MCF 10A (cell line): ENCODE measurements at regions not wholly inside any gene's neighbourhood (a gene's known extent, or its start where the extent isn't known, plus 50 kb on each side); places are given as distances from the start of the nearest gene placed in this dataset.

Experiments used
- BruUV-seq: library from RNA; stranded (reverse); fragments of 400-500 nt; replicated peaks from 2 replicates; lab custom pipeline; 2021; lab: Mats Ljungman, UMichigan
- CTCF ChIA-PET: fragments of 300-600 bp; sonication (Branson Sonifier 250); formaldehyde crosslinking; extraction: SDS; loops from one replicate; lab custom pipeline; 2021; ENCODE audit warnings: antibody characterized with exemption, inconsistent platforms; lab: Yijun Ruan, JAX
- POLR2A ChIA-PET: fragments of 300-600, 350-650 bp; sonication (Branson Sonifier 250); formaldehyde crosslinking; extraction: SDS; loops from one replicate; lab custom pipeline; 2020; ENCODE audit warnings: antibody characterized with exemption, inconsistent platforms; lab: Yijun Ruan, JAX
- DNase-seq: peaks from one replicate; pipeline ENCODE4 v3.0.0-alpha.2; 2018; ENCODE audit not compliant: unreplicated experiment
- H3K27ac Mint-ChIP-seq: one replicate; pipeline ENCODE4 v1.8.0; 2022; ENCODE audit warnings: mild to moderate bottlenecking, low read depth, mixed read lengths; ENCODE audit not compliant: unreplicated experiment
- H3K27me3 Mint-ChIP-seq: one replicate; pipeline ENCODE4 v1.8.0; 2022; ENCODE audit warnings: mixed read lengths; ENCODE audit not compliant: insufficient read depth, unreplicated experiment
- H3K36me3 Mint-ChIP-seq: one replicate; pipeline ENCODE4 v1.8.0; 2022; ENCODE audit warnings: mild to moderate bottlenecking, moderate library complexity, mixed read lengths; ENCODE audit not compliant: insufficient read depth, unreplicated experiment
- H3K4me1 Mint-ChIP-seq: one replicate; pipeline ENCODE4 v1.8.0; 2022; ENCODE audit warnings: mixed read lengths; ENCODE audit not compliant: insufficient read depth, unreplicated experiment
- H3K4me3 Mint-ChIP-seq: one replicate; pipeline ENCODE4 v1.8.0; 2022; ENCODE audit warnings: mild to moderate bottlenecking, moderate library complexity, mixed read lengths; ENCODE audit not compliant: unreplicated experiment
- H3K9me3 Mint-ChIP-seq: one replicate; pipeline ENCODE4 v1.8.0; 2022; ENCODE audit warnings: mixed read lengths; ENCODE audit not compliant: unreplicated experiment
- intact Hi-C: fragments of 100-400 bp; cut with micrococcal nuclease; formaldehyde crosslinking; loops from 2 replicates; pipeline ENCODE4 v1.14.1; 2022
- TF ChIP-seq, protein P1 (sequence below): fragments of 200-600 bp; IDR thresholded peaks from one replicate; pipeline ENCODE4 v1.8.0; 2022; ENCODE audit warnings: antibody characterized with exemption, mild to moderate bottlenecking; ENCODE audit not compliant: unreplicated experiment

- ChIA-PET POLR2A (interaction anchor here (0.7 to 0.9 kb wide), 2 partner anchors 11 to 43 kb away, joined by 3 read pairs; no protein-coding TSS in a partner anchor), CTCF (interaction anchor here (1.2 kb wide), 1 partner anchor 118 kb away, joined by 3 read pairs; no protein-coding TSS in a partner anchor)
- no peak for DNase-seq
- Mint-ChIP-seq H3K4me3 (no peak overlapping the region), H3K36me3 (no peaks in the 10 kb centered on the region), H3K4me1 (peaks cover 11% of the 10 kb centered on the region), H3K27me3 (no peaks in the 10 kb centered on the region), H3K9me3 (no peaks in the 10 kb centered on the region), H3K27ac (no peak overlapping the region)
- TF ChIP-seq, protein P1, sequence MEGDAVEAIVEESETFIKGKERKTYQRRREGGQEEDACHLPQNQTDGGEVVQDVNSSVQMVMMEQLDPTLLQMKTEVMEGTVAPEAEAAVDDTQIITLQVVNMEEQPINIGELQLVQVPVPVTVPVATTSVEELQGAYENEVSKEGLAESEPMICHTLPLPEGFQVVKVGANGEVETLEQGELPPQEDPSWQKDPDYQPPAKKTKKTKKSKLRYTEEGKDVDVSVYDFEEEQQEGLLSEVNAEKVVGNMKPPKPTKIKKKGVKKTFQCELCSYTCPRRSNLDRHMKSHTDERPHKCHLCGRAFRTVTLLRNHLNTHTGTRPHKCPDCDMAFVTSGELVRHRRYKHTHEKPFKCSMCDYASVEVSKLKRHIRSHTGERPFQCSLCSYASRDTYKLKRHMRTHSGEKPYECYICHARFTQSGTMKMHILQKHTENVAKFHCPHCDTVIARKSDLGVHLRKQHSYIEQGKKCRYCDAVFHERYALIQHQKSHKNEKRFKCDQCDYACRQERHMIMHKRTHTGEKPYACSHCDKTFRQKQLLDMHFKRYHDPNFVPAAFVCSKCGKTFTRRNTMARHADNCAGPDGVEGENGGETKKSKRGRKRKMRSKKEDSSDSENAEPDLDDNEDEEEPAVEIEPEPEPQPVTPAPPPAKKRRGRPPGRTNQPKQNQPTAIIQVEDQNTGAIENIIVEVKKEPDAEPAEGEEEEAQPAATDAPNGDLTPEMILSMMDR, result no peak
- intact Hi-C loops, result no loop called here
- BruUV-seq, result no TSS peak
These were observed 63.2 kb upstream of the KTN1 start for GRCh38 chr14:55516776-55517175.

- Mint-ChIP-seq H3K9me3 (no peaks in the 10 kb centered on the region), H3K4me1 (peaks cover 11% of the 10 kb centered on the region), H3K4me3 (no peak overlapping the region), H3K27me3 (no peaks in the 10 kb centered on the region), H3K36me3 (no peaks in the 10 kb centered on the region), H3K27ac (no peak overlapping the region)
- ChIA-PET CTCF (interaction anchor here (0.6 to 0.8 kb wide), 2 partner anchors 91 to 1862 kb away, joined by 3 to 6 read pairs; no protein-coding TSS in a partner anchor), POLR2A (interaction anchor here (0.8 kb wide), 1 partner anchor 16 kb away, joined by 3 read pairs; no protein-coding TSS in a partner anchor)
- intact Hi-C loops, result no loop called here
- TF ChIP-seq, protein P1, result no peak
- DNase-seq, result no peak
- no TSS peak for BruUV-seq
These were observed 61.6 kb upstream of the KTN1 start for GRCh38 chr14:55518391-55518790.

DNA sequence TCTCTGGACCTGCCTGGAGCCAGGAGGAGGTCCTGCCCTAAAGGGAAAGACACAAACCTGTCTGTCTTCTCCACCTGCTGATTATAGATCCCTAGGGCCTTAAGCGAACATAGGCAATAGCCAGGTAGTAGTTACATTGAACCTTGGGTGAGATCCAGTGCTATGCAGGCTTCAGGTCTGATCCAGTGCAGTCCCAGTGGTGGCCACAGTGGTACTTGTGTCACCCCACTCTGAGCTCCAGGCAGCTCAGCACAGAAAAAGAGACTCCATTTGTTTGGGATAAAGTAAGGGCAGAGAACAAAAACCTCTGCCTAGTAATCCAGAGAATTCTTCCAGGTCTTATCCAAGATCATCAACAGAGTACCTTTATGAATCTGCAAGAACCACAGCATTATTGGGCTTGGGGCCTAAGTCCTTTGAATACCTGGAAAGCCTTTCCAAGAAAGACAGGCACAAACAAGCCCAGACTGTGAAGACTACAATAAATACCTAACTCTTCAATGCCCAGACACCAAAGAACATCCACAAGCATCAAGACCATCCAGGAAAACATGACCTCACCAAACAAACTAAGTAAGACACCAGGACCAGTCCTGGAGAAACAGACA, 60.4 kb upstream of the KTN1 start:
- intact Hi-C loops, result no loop called here
- ChIA-PET CTCF (interaction anchor here (0.6 to 0.7 kb wide), 2 partner anchors 18 to 44 kb away, joined by 3 read pairs; no protein-coding TSS in a partner anchor), POLR2A (no interaction called here)
- H3K9me3 Mint-ChIP-seq, result no peaks in the 10 kb centered on the region
- no peak overlapping the region for H3K4me3 Mint-ChIP-seq
- TF ChIP-seq, protein P1, result no peak
- no peak for DNase-seq
- no peak overlapping the region for H3K27ac Mint-ChIP-seq
- peaks cover 6% of the 10 kb centered on the region for H3K4me1 Mint-ChIP-seq
- no TSS peak for BruUV-seq
- H3K36me3 Mint-ChIP-seq, result no peaks in the 10 kb centered on the region
- no peaks in the 10 kb centered on the region for H3K27me3 Mint-ChIP-seq

GRCh38 chr14:55523321-55523720, 56.7 kb upstream of the KTN1 start:
- ChIA-PET CTCF (no interaction called here), POLR2A (no interaction called here)
- intact Hi-C loops, result no loop called here
- H3K27ac Mint-ChIP-seq, result no peak overlapping the region
- H3K4me1 Mint-ChIP-seq, result no peaks in the 10 kb centered on the region
- no TSS peak for BruUV-seq
- H3K36me3 Mint-ChIP-seq, result no peaks in the 10 kb centered on the region
- DNase-seq, result no peak
- H3K9me3 Mint-ChIP-seq, result no peaks in the 10 kb centered on the region
- TF ChIP-seq, protein P1, result no peak
- H3K4me3 Mint-ChIP-seq, result no peak overlapping the region
- no peaks in the 10 kb centered on the region for H3K27me3 Mint-ChIP-seq
